ENCODE measurements at regions not wholly inside any gene's neighbourhood (a gene's known extent, or its start where the extent isn't known, plus 50 kb on each side); places are given as distances from the start of the nearest gene placed in this dataset.

DNA sequence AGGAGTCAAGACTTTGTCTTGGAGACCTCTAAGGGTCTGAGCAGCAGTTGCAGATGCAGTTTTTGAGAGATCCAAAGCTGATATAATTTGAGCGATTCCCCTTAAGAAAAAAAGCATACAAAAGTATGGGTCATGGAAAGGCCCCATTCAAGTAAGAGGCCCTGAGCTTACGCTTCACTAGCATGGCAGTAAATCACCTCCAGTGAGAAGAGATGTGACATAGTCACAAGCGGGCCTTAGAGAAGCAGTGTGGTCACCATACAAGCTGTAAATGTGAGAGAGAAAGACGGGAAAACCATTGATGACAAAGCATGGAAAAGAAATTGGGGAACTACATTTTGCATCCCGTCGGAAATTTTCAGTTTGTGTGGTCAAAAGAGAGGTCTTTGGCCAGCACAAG lies 70.6 kb upstream of the GSC start:
- no peak overlapping the region for H3K4me3 ChIP-seq
- no peak for DNase-seq
- ATAC-seq (ENCODE audit: low FRiP score in 2 of 2), result no peak
- H3K9me3 ChIP-seq, result no peaks in the 10 kb centered on the region
- no peak for TF ChIP-seq POLR2A (IDR thresholded peaks at IDR 0.05)
- no peaks in the 10 kb centered on the region for H3K27me3 ChIP-seq
- no peak overlapping the region for H3K27ac ChIP-seq
- no peaks in the 10 kb centered on the region for H3K36me3 ChIP-seq
- H3K4me1 ChIP-seq, result no peaks in the 10 kb centered on the region
- 89% methylated on average over 6 of the region's 6 CpGs for WGBS, 2 donors

GRCh38 chr14:94839348-94839747 lies 69.4 kb upstream of the GSC start:
- Histone ChIP-seq H3K9me3 (no peaks in the 10 kb centered on the region), H3K36me3 (no peaks in the 10 kb centered on the region), H3K4me1 (no peaks in the 10 kb centered on the region), H3K4me3 (no peak overlapping the region), H3K27me3 (no peaks in the 10 kb centered on the region), H3K27ac (no peak overlapping the region)
- TF ChIP-seq POLR2AphosphoS5 (IDR thresholded peaks at IDR 0.05), result no peak
- no peak for TF ChIP-seq EP300 (IDR thresholded peaks at IDR 0.05)
- DNase-seq, result no peak
- ATAC-seq (ENCODE audit: low FRiP score in 2 of 2), result no peak
- WGBS, 2 donors, result 67 to 68% methylated on average over 4 of the region's 4 CpGs

GRCh38 chr14:94836849-94837248 lies 66.9 kb upstream of the GSC start:
- no peak for DNase-seq
- TF ChIP-seq EP300 (IDR thresholded peaks at IDR 0.05) (no peak), POLR2A (IDR thresholded peaks at IDR 0.05) (no peak), POLR2AphosphoS5 (IDR thresholded peaks at IDR 0.05) (no peak)
- TF ChIP-seq, protein P1, sequence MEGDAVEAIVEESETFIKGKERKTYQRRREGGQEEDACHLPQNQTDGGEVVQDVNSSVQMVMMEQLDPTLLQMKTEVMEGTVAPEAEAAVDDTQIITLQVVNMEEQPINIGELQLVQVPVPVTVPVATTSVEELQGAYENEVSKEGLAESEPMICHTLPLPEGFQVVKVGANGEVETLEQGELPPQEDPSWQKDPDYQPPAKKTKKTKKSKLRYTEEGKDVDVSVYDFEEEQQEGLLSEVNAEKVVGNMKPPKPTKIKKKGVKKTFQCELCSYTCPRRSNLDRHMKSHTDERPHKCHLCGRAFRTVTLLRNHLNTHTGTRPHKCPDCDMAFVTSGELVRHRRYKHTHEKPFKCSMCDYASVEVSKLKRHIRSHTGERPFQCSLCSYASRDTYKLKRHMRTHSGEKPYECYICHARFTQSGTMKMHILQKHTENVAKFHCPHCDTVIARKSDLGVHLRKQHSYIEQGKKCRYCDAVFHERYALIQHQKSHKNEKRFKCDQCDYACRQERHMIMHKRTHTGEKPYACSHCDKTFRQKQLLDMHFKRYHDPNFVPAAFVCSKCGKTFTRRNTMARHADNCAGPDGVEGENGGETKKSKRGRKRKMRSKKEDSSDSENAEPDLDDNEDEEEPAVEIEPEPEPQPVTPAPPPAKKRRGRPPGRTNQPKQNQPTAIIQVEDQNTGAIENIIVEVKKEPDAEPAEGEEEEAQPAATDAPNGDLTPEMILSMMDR (IDR thresholded peaks at IDR 0.05), result no peak
- Histone ChIP-seq H3K9me3 (no peaks in the 10 kb centered on the region), H3K27me3 (no peaks in the 10 kb centered on the region), H3K27ac (no peak overlapping the region), H3K4me3 (no peak overlapping the region), H3K36me3 (no peaks in the 10 kb centered on the region), H3K4me1 (no peaks in the 10 kb centered on the region)
- ATAC-seq (ENCODE audit: low FRiP score in 2 of 2), result no peak
- 68 to 96% methylated on average over 2 of the region's 2 CpGs for WGBS, 2 donors

- Histone ChIP-seq H3K4me3 (no peak overlapping the region), H3K9me3 (no peaks in the 10 kb centered on the region), H3K36me3 (no peaks in the 10 kb centered on the region), H3K4me1 (no peaks in the 10 kb centered on the region), H3K27me3 (no peaks in the 10 kb centered on the region), H3K27ac (no peak overlapping the region)
- no peak for TF ChIP-seq EP300 (IDR thresholded peaks at IDR 0.05)
- TF ChIP-seq, protein P1 (IDR thresholded peaks at IDR 0.05), result no peak
- no peak for TF ChIP-seq POLR2AphosphoS5 (IDR thresholded peaks at IDR 0.05)
- DNase-seq, result no peak
- no peak for ATAC-seq (ENCODE audit: low FRiP score in 2 of 2)
- WGBS, 2 donors, result 61 to 81% methylated on average over 5 of the region's 5 CpGs
Measured at GRCh38 chr14:94833633-94834032, 63.7 kb upstream of the GSC start.

GRCh38 chr14:94831085-94831484 lies 61.2 kb upstream of the GSC start:
- Histone ChIP-seq H3K4me3 (no peak overlapping the region), H3K4me1 (no peaks in the 10 kb centered on the region), H3K27ac (no peak overlapping the region), H3K9me3 (no peaks in the 10 kb centered on the region), H3K27me3 (no peaks in the 10 kb centered on the region), H3K36me3 (no peaks in the 10 kb centered on the region)
- TF ChIP-seq, protein P1 (IDR thresholded peaks at IDR 0.05), result no peak
- TF ChIP-seq POLR2A (IDR thresholded peaks at IDR 0.05) (no peak), POLR2AphosphoS5 (IDR thresholded peaks at IDR 0.05) (no peak), EP300 (IDR thresholded peaks at IDR 0.05) (no peak)
- ATAC-seq (ENCODE audit: low FRiP score in 2 of 2) (no peak), DNase-seq (no peak)
- 0 to 86% methylated on average over 1 of the region's 1 CpG for WGBS, 2 donors

- H3K27ac ChIP-seq, result no peak overlapping the region
- TF ChIP-seq, protein P1 (IDR thresholded peaks at IDR 0.05), result no peak
- TF ChIP-seq POLR2AphosphoS5 (IDR thresholded peaks at IDR 0.05) (no peak), POLR2A (IDR thresholded peaks at IDR 0.05) (no peak), EP300 (IDR thresholded peaks at IDR 0.05) (no peak)
Measured at GRCh38 chr14:94827711-94828447, 58.0 kb upstream of the GSC start.

More at GRCh38 chr14:94827711-94828447, 58.0 kb upstream of the GSC start:
- Histone ChIP-seq H3K4me1 (no peaks in the 10 kb centered on the region), H3K4me3 (no peak overlapping the region), H3K36me3 (no peaks in the 10 kb centered on the region), H3K27me3 (no peaks in the 10 kb centered on the region), H3K9me3 (no peaks in the 10 kb centered on the region)
- peak in 1 of 2 donors; percentile 28 for ATAC-seq (ENCODE audit: low FRiP score in 2 of 2)
- WGBS, 2 donors, result 55 to 69% methylated on average over 6 to 7 of the region's 7 CpGs
- DNase-seq, result no peak
